Trophoblast cell (in vitro differentiated cells and primary cell): ENCODE measurements at regions not wholly inside any gene's neighbourhood (a gene's known extent, or its start where the extent isn't known, plus 50 kb on each side); places are given as distances from the start of the nearest gene placed in this dataset.

Experiments used
- DNase-seq, 2 donors: peaks; one replicate each; pipeline ENCODE4 v3.0.0-alpha.2; 2016
- H2AFZ ChIP-seq: 2 replicates; pipeline ENCODE4 v1.6.1; 2013; ENCODE audit warnings: low read length, moderate library complexity, mild to moderate bottlenecking; ENCODE audit not compliant: insufficient read depth, poor library complexity
- H2AK5ac ChIP-seq: 2 replicates; pipeline ENCODE4 v1.6.1; 2013; ENCODE audit warnings: mild to moderate bottlenecking, low read length
- H2BK120ac ChIP-seq: 2 replicates; pipeline ENCODE4 v1.6.1; 2013; ENCODE audit warnings: low read length, mild to moderate bottlenecking, moderate library complexity; ENCODE audit not compliant: insufficient read depth, poor library complexity
- H2BK12ac ChIP-seq: 2 replicates; pipeline ENCODE4 v1.6.1; 2013; ENCODE audit warnings: mild to moderate bottlenecking, low read length, moderate library complexity
- H2BK5ac ChIP-seq: 2 replicates; pipeline ENCODE4 v1.6.1; 2013; ENCODE audit warnings: low read length, low read depth, moderate library complexity, mild to moderate bottlenecking; ENCODE audit not compliant: poor library complexity
- H3K14ac ChIP-seq: 2 replicates; pipeline ENCODE4 v1.6.1; 2013; ENCODE audit warnings: mild to moderate bottlenecking, low read length
- H3K18ac ChIP-seq: 2 replicates; pipeline ENCODE4 v1.6.1; 2013; ENCODE audit warnings: mild to moderate bottlenecking, low read length
- H3K23ac ChIP-seq: 2 replicates; pipeline ENCODE4 v1.6.1; 2013; ENCODE audit warnings: low read length
- H3K27ac ChIP-seq: 2 replicates; pipeline ENCODE4 v1.5.1; 2013; ENCODE audit warnings: low read depth, mild to moderate bottlenecking, inconsistent platforms, low read length, moderate library complexity
- H3K27me3 ChIP-seq: 2 replicates; pipeline ENCODE4 v1.6.1; 2013; ENCODE audit warnings: inconsistent platforms, mild to moderate bottlenecking, low read length, moderate library complexity; ENCODE audit not compliant: insufficient read depth
- H3K36me3 ChIP-seq, 2 experiments: 1 replicate in 1 of 2; 2 replicates in 1 of 2; pipeline ENCODE4 v1.6.1; 2013; ENCODE audit warnings: low read length in 2 of 2, mild to moderate bottlenecking in 2 of 2, moderate library complexity in 1 of 2; ENCODE audit not compliant: insufficient read depth in 2 of 2, control insufficient read depth in 1 of 2
- H3K4ac ChIP-seq: 2 replicates; pipeline ENCODE4 v1.6.1; 2013; ENCODE audit warnings: low read depth, mild to moderate bottlenecking, low read length, moderate library complexity
- H3K4me1 ChIP-seq, 2 experiments: 1 replicate in 1 of 2; 2 replicates in 1 of 2; pipeline ENCODE4 v1.6.1; 2013; ENCODE audit warnings: low read length in 2 of 2, mild to moderate bottlenecking in 2 of 2, moderate library complexity in 1 of 2; ENCODE audit not compliant: insufficient read depth in 2 of 2, control insufficient read depth in 1 of 2
- H3K4me2 ChIP-seq: 2 replicates; pipeline ENCODE4 v1.6.1; 2013; ENCODE audit warnings: inconsistent platforms, mild to moderate bottlenecking, low read length, moderate library complexity
- H3K4me3 ChIP-seq: 2 replicates; pipeline ENCODE4 v1.5.1; 2013; ENCODE audit warnings: mild to moderate bottlenecking, low read depth, low read length, inconsistent platforms
- H3K79me1 ChIP-seq: one replicate; pipeline ENCODE4 v1.6.1; 2013; ENCODE audit warnings: low read length
- H3K79me2 ChIP-seq: 2 replicates; pipeline ENCODE4 v1.6.1; 2013; ENCODE audit warnings: low read length, mild to moderate bottlenecking; ENCODE audit not compliant: control insufficient read depth, insufficient read depth, poor library complexity
- H3K9ac ChIP-seq: 2 replicates; pipeline ENCODE4 v1.6.1; 2013; ENCODE audit warnings: mild to moderate bottlenecking, low read length
- H3K9me3 ChIP-seq: 2 replicates; pipeline ENCODE4 v1.6.1; 2013; ENCODE audit warnings: low read depth, mild to moderate bottlenecking, control low read depth, inconsistent platforms, low read length; ENCODE audit not compliant: insufficient read depth
- H4K12ac ChIP-seq: 2 replicates; pipeline ENCODE4 v1.6.1; 2013; ENCODE audit warnings: low read depth, mild to moderate bottlenecking, low read length, moderate library complexity
- H4K8ac ChIP-seq: 2 replicates; pipeline ENCODE4 v1.6.1; 2013; ENCODE audit warnings: low read depth, mild to moderate bottlenecking, low read length, moderate library complexity
- H4K91ac ChIP-seq: one replicate; pipeline ENCODE4 v1.6.1; 2013; ENCODE audit warnings: low read depth, mild to moderate bottlenecking, low read length, moderate library complexity
- WGBS: extraction: QIAGEN DNeasy Blood & Tissue Kit; methylation state at CpG from one replicate; pipeline ENCODE4 v1.1.7; 2013; ENCODE audit warnings: missing lambda C conversion rate; ENCODE audit not compliant: insufficient read length, insufficient coverage; ENCODE audit errors: extremely low coverage; 5-methylcytosine and 5-hydroxymethylcytosine counted together

- no CpG with 5 or more reads among the region's 10 CpGs for WGBS
- Histone ChIP-seq H3K9ac (no peak overlapping the region), H3K18ac (no peak overlapping the region), H3K4me2 (no peak overlapping the region), H2AK5ac (no peak overlapping the region), H4K91ac (no peak overlapping the region), H4K8ac (no peak overlapping the region), H2AFZ (no peak overlapping the region), H2BK120ac (no peak overlapping the region), H3K9me3 (no peaks in the 10 kb centered on the region), H3K79me1 (no peaks in the 10 kb centered on the region), H3K27me3 (no peaks in the 10 kb centered on the region), H2BK5ac (no peak overlapping the region), H3K14ac (no peak overlapping the region), H3K36me3 (no peaks in the 10 kb centered on the region), H3K4ac (no peak overlapping the region), H4K12ac (no peak overlapping the region), H3K4me3 (no peak overlapping the region), H3K23ac (no peak overlapping the region), H3K27ac (no peak overlapping the region), H3K4me1 (peaks cover 0 to 3% of the 10 kb centered on the region in 2 experiments), H2BK12ac (no peak overlapping the region), H3K79me2 (no peaks in the 10 kb centered on the region)
- no peak for DNase-seq
Measured at GRCh38 chr5:117095346-117096332, 521.0 kb upstream of the SEMA6A start.

DNA sequence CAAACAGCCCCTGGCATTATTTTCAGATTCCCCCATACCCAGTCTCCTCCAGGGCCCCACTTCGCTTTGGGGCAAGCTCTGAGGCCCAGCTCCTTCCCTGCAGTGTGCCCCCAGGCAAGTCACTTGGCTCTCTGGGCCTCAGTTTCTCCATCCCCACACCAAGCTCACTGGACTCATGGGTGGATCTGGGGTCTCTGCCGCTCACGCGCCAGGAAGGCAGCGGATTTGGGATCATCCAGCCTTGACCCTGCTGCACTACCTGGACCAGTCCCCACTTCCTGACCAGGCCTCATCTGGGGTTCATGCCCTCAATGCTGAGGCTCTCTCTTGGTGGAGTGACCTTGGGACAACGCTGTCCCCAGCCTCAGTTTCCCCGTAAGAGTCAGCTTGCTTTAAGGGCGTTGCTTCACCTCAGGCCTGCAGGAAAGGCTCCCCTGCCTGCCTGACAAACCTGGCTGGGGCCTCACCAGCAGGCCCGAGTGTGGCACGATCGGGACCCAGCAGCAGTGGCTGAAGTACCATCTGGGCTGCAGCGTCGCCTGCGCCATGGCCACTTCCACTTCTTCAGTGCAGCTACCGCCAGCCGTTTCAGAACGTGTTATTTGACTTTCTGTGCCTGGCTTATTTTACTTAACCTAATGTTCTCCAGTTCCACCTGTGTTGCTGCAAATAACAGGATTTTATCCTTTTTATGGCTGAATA is 519.6 kb upstream of the SEMA6A start:
- no CpG with 5 or more reads among the region's 17 CpGs for WGBS

DNA sequence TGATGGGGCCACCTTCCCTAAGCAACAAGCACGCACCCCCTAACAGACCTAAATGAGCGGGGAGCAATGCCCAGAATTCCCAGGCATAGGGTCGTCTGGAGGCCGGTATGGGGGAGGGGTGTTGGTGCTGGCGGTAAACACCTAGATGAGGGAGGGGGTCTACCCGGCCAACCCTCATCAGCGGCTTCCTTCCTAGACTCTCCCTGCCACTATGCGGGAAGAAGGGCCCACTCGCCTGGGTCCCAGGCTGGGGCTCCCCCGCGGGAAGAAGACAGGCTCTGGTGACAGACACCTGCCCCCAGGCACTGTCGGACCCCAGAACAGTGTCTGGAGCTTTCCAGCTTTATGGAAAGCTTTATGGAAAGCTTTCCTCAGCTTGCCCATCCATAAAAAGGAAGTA is 519.0 kb upstream of the SEMA6A start:
- Histone ChIP-seq H3K36me3 (no peaks in the 10 kb centered on the region), H2AFZ (no peak overlapping the region), H3K23ac (no peak overlapping the region), H3K4me1 (peaks cover 0 to 3% of the 10 kb centered on the region in 2 experiments), H2BK5ac (no peak overlapping the region), H3K4me3 (no peak overlapping the region), H3K14ac (no peak overlapping the region), H2AK5ac (no peak overlapping the region), H4K8ac (no peak overlapping the region), H4K91ac (no peak overlapping the region), H3K27ac (no peak overlapping the region), H3K4me2 (no peak overlapping the region), H2BK12ac (no peak overlapping the region), H4K12ac (no peak overlapping the region), H3K18ac (no peak overlapping the region), H3K79me1 (no peaks in the 10 kb centered on the region), H3K9me3 (no peaks in the 10 kb centered on the region), H3K79me2 (no peaks in the 10 kb centered on the region), H3K9ac (no peak overlapping the region), H3K4ac (no peak overlapping the region), H2BK120ac (no peak overlapping the region), H3K27me3 (no peaks in the 10 kb centered on the region)
- no CpG with 5 or more reads among the region's 12 CpGs for WGBS
- DNase-seq: no peak

More for the DNA sequence above, 519.6 kb upstream of the SEMA6A start:
- peak overlapping the region; percentile 20 for H4K91ac ChIP-seq
- no peak overlapping the region for H3K27ac ChIP-seq
- H3K9ac ChIP-seq: no peak overlapping the region
- H2AFZ ChIP-seq: no peak overlapping the region
- peak overlapping the region; percentile 19 for H2AK5ac ChIP-seq
- H4K8ac ChIP-seq: no peak overlapping the region
- H3K36me3 ChIP-seq: no peaks in the 10 kb centered on the region
- H2BK5ac ChIP-seq: no peak overlapping the region
- H3K9me3 ChIP-seq: no peaks in the 10 kb centered on the region
- no peak overlapping the region for H3K4me3 ChIP-seq
- no peaks in the 10 kb centered on the region for H3K79me1 ChIP-seq
- no peak overlapping the region for H2BK12ac ChIP-seq
- H3K4me1 ChIP-seq: peaks cover 0 to 3% of the 10 kb centered on the region in 2 experiments
- H3K23ac ChIP-seq: no peak overlapping the region
- no peaks in the 10 kb centered on the region for H3K27me3 ChIP-seq
- H3K79me2 ChIP-seq: no peaks in the 10 kb centered on the region
- H3K14ac ChIP-seq: no peak overlapping the region
- H3K4me2 ChIP-seq: no peak overlapping the region
- H3K18ac ChIP-seq: peak overlapping the region; percentile 9
- no peak overlapping the region for H3K4ac ChIP-seq
- no peak overlapping the region for H2BK120ac ChIP-seq
- DNase-seq: no peak
- no peak overlapping the region for H4K12ac ChIP-seq

GRCh38 chr5:117089001-117089400 is 514.4 kb upstream of the SEMA6A start:
- WGBS: no CpG with 5 or more reads among the region's 2 CpGs

More at GRCh38 chr5:117089001-117089400, 514.4 kb upstream of the SEMA6A start:
- Histone ChIP-seq H2AK5ac (no peak overlapping the region), H3K9ac (no peak overlapping the region), H3K9me3 (no peaks in the 10 kb centered on the region), H3K79me1 (no peaks in the 10 kb centered on the region), H3K27ac (no peak overlapping the region), H3K4me3 (no peak overlapping the region), H3K18ac (no peak overlapping the region), H3K23ac (no peak overlapping the region), H3K14ac (no peak overlapping the region), H3K27me3 (no peaks in the 10 kb centered on the region), H2BK5ac (no peak overlapping the region), H2BK120ac (no peak overlapping the region), H3K4me2 (no peak overlapping the region), H2BK12ac (no peak overlapping the region), H2AFZ (no peak overlapping the region), H4K91ac (no peak overlapping the region), H3K4me1 (no peaks in the 10 kb centered on the region), H3K79me2 (no peaks in the 10 kb centered on the region), H3K36me3 (no peaks in the 10 kb centered on the region), H3K4ac (no peak overlapping the region), H4K12ac (no peak overlapping the region), H4K8ac (no peak overlapping the region)
- DNase-seq: no peak
